ENCODE measurements at regions not wholly inside any gene's neighbourhood (a gene's known extent, or its start where the extent isn't known, plus 50 kb on each side); places are given as distances from the start of the nearest gene placed in this dataset.

GRCh38 chr3:147162743-147163142 is 243.6 kb downstream of the ZIC4 start:
- TF ChIP-seq SMAD3 (CRISPR knock-in tag; IDR thresholded peaks at IDR 0.05; ENCODE audit: borderline replicate concordance) (no peak), PRDM15 (CRISPR knock-in tag; IDR thresholded peaks at IDR 0.05) (no peak), FOXJ3 (CRISPR knock-in tag; IDR thresholded peaks at IDR 0.05; ENCODE audit: borderline replicate concordance) (no peak), CTCF (IDR thresholded peaks at IDR 0.05) (no peak), USF2 (CRISPR knock-in tag; IDR thresholded peaks at IDR 0.05) (no peak), FOXP1 (CRISPR knock-in tag; IDR thresholded peaks at IDR 0.05; ENCODE audit: borderline replicate concordance) (no peak)

All from WTC11 (cell line).